HS-27A (cell line): ENCODE measurements at regions not wholly inside any gene's neighbourhood (a gene's known extent, or its start where the extent isn't known, plus 50 kb on each side); places are given as distances from the start of the nearest gene placed in this dataset.
"Not testable (repeated sequence)": the region's sequence is repeated elsewhere in the genome, so short reads cannot be mapped to it uniquely, and the experiment has no call there.

Source experiments
- DNase-seq: peaks from one replicate; pipeline ENCODE4 v3.0.0-alpha.2; 2012; ENCODE audit warnings: low read depth, missing footprints

GRCh38 chr11:56876621-56877275, 112.0 kb upstream of the OR5AK2 start:
- no peak for DNase-seq

DNA sequence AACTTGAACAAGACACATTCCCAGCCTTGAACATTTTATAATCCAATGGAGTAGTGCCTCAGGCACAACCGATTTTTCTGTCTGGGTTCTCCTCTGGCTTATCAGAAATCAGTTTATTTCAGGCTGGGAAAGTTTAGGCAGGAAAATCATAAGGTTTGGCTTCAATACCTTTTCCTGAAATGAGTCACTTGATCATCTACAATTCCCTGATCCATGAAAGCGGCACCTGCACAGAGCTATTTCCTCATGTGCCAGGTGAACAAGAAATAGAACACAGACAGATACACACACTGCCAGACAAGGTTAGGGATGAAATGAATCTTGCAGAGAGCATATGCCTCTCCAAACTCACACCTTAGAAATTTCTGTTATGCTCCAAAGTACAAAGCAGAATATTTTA, 106.7 kb upstream of the OR9G4 start:
- DNase-seq, result no peak

GRCh38 chr11:56852131-56852530, 103.6 kb upstream of the OR9G4 start:
- no peak for DNase-seq

GRCh38 chr11:56849852-56850251, 101.4 kb upstream of the OR9G4 start:
- no peak for DNase-seq

GRCh38 chr11:56849250-56849649, 100.8 kb upstream of the OR9G4 start:
- no peak for DNase-seq

- no peak for DNase-seq
Observed at GRCh38 chr11:56848141-56848809, 99.8 kb upstream of the OR9G4 start.

- DNase-seq, result no peak
Observed at GRCh38 chr11:56846631-56847576, 98.4 kb upstream of the OR9G4 start.

DNA sequence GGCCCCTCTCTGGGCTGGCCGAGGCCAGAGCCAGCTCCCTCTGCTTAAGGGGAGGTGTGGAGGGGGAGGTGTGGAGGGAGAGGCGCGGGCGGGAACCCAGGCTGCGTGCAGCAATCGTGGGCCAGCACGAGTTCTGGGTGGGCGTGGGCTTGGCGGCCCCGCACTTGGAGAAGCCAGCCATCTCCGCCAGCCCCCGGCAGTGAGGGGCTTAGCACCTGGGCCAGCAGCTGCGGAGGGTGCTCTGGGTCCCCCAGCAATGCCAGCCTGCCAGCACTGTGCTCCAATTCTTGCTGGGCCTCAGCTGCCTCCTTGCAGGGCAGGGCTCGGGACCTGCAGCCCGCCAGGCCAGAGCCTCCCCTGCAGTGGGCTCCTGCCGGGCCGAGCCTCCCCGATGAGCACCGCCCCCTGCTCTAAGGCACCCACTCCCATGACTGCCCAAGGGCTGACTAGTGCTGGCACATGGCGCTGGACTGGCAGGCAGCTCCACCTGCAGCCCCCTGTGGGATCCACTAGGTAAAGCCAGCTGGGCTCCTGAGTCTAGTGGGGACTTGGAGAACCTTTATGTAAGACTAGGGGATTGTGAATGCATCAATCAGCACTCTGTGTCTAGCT, 96.7 kb upstream of the OR9G4 start:
- DNase-seq, result no peak

DNA sequence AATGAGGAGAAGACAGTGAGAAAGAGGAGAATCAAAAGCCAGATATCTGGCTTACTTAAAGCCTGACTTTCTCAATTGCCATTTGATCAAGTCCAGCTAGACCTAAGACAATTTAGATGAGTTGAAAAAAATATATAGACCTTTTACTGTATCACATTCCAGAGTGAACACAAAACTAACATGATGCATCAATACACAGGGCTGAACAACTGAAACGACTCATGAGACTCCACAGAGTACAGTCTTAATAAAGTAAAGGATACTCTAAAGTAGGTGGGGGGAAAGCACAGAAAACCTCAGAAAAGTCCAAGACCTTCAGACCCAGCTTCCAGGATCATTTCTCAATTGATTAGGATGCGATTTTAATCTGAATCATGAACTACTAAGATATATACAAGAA, 95.3 kb upstream of the OR9G4 start:
- no peak for DNase-seq

DNA sequence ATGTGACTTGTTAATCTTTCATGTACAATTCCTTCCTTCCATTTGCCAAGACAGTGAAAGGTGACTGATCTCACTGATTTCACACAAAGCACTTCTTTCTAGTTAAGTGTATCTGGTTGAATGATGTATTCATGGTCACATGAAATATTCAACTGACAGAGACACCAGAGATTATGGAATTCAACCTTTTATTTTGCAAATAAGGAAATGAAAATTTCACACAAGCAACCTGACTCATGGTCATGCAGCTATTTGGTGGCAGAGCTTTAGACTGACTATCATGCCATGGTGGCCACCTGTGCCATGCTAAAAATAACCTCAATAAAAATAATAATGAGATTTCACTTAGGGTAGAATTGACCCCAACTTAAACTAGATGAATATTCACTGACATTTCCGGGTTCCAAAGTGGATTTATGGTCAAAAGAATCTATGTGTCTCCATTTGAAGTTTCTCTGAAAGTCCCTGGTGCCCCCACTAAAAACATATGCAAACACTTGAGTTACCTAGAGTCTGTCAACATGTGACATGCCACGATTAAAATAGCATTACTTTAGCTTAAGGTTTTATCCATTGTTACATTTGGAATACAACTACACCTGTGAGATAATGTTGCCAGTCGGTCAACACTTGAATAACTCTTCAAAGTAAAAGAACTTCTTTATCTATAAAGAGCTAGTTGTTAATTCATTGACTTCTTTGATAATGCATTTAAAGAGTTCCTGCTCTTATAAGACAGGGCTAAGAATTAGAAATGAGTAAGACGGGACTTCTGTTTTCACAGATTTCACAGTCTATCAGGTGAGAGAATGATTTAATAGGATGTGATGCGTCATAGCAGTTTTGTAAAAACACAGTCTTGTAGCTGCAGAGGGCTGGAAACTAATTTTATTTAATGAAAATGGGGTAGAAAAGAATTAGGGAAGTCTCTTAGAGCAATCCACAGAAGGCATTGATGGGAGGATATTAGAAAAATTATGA, 94.6 kb upstream of the OR9G4 start:
- no peak for DNase-seq

DNA sequence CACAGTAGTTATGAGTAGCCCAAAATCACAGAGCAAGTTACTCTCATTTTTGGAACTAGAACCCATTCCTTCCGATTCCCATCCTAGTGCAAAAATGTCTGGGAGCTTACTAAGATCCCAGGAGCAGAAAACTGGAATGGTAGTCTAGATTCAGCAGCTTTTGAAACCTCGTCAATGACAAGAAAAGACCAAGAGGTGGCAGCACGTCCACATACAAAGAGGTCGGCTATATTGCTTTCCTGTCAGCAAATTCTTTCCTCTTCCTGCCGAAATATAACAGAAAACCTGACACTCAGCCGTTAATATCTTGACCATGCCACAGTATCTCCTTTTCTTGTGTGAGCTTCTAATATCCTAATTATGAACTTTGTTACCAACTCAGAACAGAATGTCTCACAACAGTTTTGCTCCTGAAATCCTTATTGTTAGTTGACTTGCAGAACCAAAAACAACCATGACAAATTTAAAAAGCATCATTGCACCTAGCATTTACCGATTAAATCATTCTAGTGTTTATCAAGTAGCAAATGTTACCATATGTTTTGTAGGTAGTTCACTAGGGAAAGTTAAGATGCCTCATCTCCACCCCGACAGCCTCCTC, 92.8 kb upstream of the OR9G4 start:
- peak; percentile 14 for DNase-seq

- DNase-seq, result not testable (repeated sequence)
Observed at GRCh38 chr11:56827357-56827756, 78.9 kb upstream of the OR9G4 start.

DNA sequence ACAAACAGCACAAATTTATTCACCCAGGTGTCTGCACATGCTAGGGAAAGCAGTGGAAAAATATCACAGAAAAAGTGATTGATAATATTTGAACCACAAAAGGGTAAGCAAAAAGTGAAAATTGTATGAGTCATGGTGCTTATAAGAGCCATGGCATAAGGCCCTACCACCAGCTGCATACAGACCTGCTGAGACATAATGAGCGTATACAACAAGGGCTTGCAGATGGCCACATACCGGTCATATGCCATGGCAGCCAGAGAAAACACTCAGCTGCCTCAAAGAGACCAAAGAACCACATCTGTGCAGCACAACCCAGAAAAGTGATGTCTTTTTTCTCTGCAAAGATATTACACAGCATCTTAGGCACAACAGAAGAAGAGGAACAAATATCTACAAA, 71.4 kb upstream of the OR9G4 start:
- DNase-seq, result no peak

- DNase-seq, result no peak
Observed at GRCh38 chr11:56817661-56818060, 69.2 kb upstream of the OR9G4 start.

GRCh38 chr11:56816259-56816658, 67.8 kb upstream of the OR9G4 start:
- DNase-seq, result no peak

DNA sequence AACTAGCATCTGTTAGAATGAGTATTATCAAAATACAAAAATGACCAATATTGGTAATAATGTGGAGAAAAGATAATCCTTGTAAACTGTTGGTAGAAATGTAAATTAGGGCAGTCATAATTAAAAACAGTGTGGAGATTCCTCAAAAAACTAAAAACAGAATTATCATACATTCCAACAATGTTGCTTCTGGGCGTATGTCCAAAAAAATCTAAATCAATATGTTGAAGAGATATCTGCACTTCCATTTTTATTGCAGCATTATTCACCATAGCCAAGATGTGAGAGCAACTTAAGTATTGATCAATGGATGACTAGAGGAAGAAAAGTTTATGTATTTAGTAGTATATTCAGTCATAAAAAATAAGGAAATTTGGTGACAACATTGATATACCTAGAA, 59.8 kb upstream of the OR9G4 start:
- DNase-seq, result no peak

DNA sequence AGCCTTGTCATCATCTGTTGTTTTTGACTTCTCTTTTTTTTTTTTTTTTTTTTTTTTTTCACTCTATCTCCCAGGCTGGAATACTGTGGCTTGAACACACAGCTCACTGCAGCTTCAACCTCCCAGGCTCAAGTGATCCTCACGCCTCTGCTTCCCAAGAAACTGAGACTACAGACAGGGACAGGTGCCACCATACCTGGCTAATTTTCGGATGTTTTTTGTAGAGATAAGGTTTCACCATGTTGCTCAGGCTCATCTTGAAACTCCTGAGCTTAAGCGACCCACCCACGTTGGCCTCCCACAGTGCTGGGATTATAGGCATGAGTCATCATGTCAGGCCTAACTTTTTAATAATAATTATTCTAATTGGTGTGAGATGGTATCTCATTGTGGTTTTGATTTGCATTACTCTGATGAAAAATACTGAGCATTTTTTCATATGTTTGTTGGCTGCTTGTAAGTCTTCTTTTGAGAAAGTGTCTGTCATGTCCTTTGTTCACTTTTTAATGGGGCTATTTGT, 51.3 kb upstream of the OR9G4 start:
- DNase-seq, result no peak
